Colonic mucosa (tissue), 4 donors: ENCODE measurements at regions not wholly inside any gene's neighbourhood (a gene's known extent, or its start where the extent isn't known, plus 50 kb on each side); places are given as distances from the start of the nearest gene placed in this dataset.
"Not testable (repeated sequence)": the region's sequence is repeated elsewhere in the genome, so short reads cannot be mapped to it uniquely, and the experiment has no call there.

ENCODE experiments used
- DNase-seq: peaks from one replicate; pipeline ENCODE4 v3.0.0-alpha.2; 2020
- H3K27ac ChIP-seq: fragments of 200-600 bp; one replicate; pipeline ENCODE4 v1.8.0; 2021
- H3K27me3 ChIP-seq: fragments of 200-600 bp; one replicate; pipeline ENCODE4 v1.8.0; 2021
- H3K36me3 ChIP-seq: fragments of 200-600 bp; one replicate; pipeline ENCODE4 v1.8.0; 2021
- H3K4me1 ChIP-seq: fragments of 200-600 bp; one replicate; pipeline ENCODE4 v1.8.0; 2021; ENCODE audit warnings: mild to moderate bottlenecking
- H3K4me3 ChIP-seq: fragments of 200-600 bp; one replicate; pipeline ENCODE4 v1.8.0; 2021
- H3K9ac ChIP-seq, 2 donors: one replicate each; pipeline ENCODE4 v1.7.0; 2013; ENCODE audit warnings: control low read depth in 2 of 2, low read depth in 2 of 2, low read length in 2 of 2
- H3K9me3 ChIP-seq: fragments of 200-600 bp; one replicate; pipeline ENCODE4 v1.8.0; 2021
- CTCF ChIP-seq: fragments of 200-600 bp; IDR thresholded peaks from one replicate; pipeline ENCODE4 v1.8.0; 2022; ENCODE audit warnings: antibody characterized with exemption, mild to moderate bottlenecking
- intact Hi-C: fragments of 100-400 bp; cut with DNase I; formaldehyde crosslinking; loops from one replicate; pipeline ENCODE4 v1.14.1; 2022
- donor health status: healthy.
- donor health status: DM: no; HTN: no; CAD: no.
- donor health status: DM: no; HTN: no; CAD: no.

GRCh38 chr21:31786164-31786920, 54.4 kb upstream of the SCAF4 start:
- peak; percentile 4 for TF ChIP-seq CTCF
- H3K4me1 ChIP-seq, result no peaks in the 10 kb centered on the region
- H3K36me3 ChIP-seq, result no peaks in the 10 kb centered on the region
- intact Hi-C loops, result loop anchor here (2.0 kb wide), 1 partner anchor 472 kb away; no protein-coding TSS in a partner anchor
- H3K9ac ChIP-seq, result no peak overlapping the region
- no peaks in the 10 kb centered on the region for H3K9me3 ChIP-seq
- no peaks in the 10 kb centered on the region for H3K27me3 ChIP-seq
- no peak overlapping the region for H3K4me3 ChIP-seq
- DNase-seq, result no peak
- no peak overlapping the region for H3K27ac ChIP-seq

GRCh38 chr21:31785237-31786163, 53.6 kb upstream of the SCAF4 start:
- not testable (repeated sequence) for H3K4me3 ChIP-seq, H3K27me3 ChIP-seq, H3K4me1 ChIP-seq, H3K9ac ChIP-seq, H3K9me3 ChIP-seq, H3K27ac ChIP-seq, H3K36me3 ChIP-seq
- DNase-seq, result peak; percentile 74
- intact Hi-C loops, result loop anchor here (2.0 kb wide), 1 partner anchor 473 kb away; no protein-coding TSS in a partner anchor
- TF ChIP-seq CTCF, result peak; percentile 64

GRCh38 chr21:31781737-31782136, 49.8 kb upstream of the SCAF4 start:
- Histone ChIP-seq H3K9me3 (no peaks in the 10 kb centered on the region), H3K27me3 (no peaks in the 10 kb centered on the region), H3K36me3 (no peaks in the 10 kb centered on the region), H3K4me3 (no peak overlapping the region), H3K9ac (no peak overlapping the region), H3K27ac (no peak overlapping the region), H3K4me1 (no peaks in the 10 kb centered on the region)
- intact Hi-C loops, result no loop called here
- DNase-seq, result peak; percentile 30
- TF ChIP-seq CTCF, result no peak
